HEK293 (cell line): ENCODE measurements at regions not wholly inside any gene's neighbourhood (a gene's known extent, or its start where the extent isn't known, plus 50 kb on each side); places are given as distances from the start of the nearest gene placed in this dataset.

ENCODE experiments used
- CTCF ChIA-PET: fragments of 350-600 bp; formaldehyde crosslinking; extraction: SDS; loops from one replicate; lab custom pipeline; 2021; ENCODE audit warnings: antibody characterized with exemption; lab: Yijun Ruan, JAX
- POLR2A ChIA-PET: fragments of 300-600 bp; formaldehyde crosslinking; extraction: SDS; loops from one replicate; lab custom pipeline; 2020; ENCODE audit warnings: antibody characterized with exemption, inconsistent platforms; lab: Yijun Ruan, JAX
- H3K27ac ChIP-seq: fragments of 200-500 bp; sonication (Bioruptor generic); 2 replicates; pipeline ENCODE4 v1.5.1; 2014; ENCODE audit warnings: low read depth, low read length, control low read depth, inconsistent platforms; ENCODE audit errors: extremely low read depth
- H3K36me3 ChIP-seq, 2 experiments: fragments of 200-500 bp in 1 of 2; sonication (Bioruptor generic) in 1 of 2; 1 replicate in 1 of 2; 2 replicates in 1 of 2; pipeline ENCODE4 v1.5.1; 2014 to 2017; ENCODE audit warnings: inconsistent platforms in 2 of 2, low read length in 2 of 2; ENCODE audit not compliant: control insufficient read depth in 2 of 2, insufficient read depth in 1 of 2
- H3K4me1 ChIP-seq: fragments of 200-500 bp; sonication (Bioruptor generic); 2 replicates; pipeline ENCODE4 v1.5.1; 2014; ENCODE audit warnings: mild to moderate bottlenecking, low read length, inconsistent platforms; ENCODE audit not compliant: control insufficient read depth, insufficient read depth
- H3K4me3 ChIP-seq: 2 replicates; pipeline ENCODE4 v1.5.1; 2011; ENCODE audit warnings: low read depth, mild to moderate bottlenecking, control low read depth, low read length, moderate library complexity
- H3K9me3 ChIP-seq: fragments of 200-500 bp; sonication (Bioruptor generic); 2 replicates; pipeline ENCODE4 v1.5.1; 2014; ENCODE audit warnings: low read depth, low read length, inconsistent platforms; ENCODE audit not compliant: control insufficient read depth, insufficient read depth
- EGR2 ChIP-seq: fragments of 450-650 bp; formaldehyde crosslinking; IDR thresholded peaks from 2 replicates; pipeline ENCODE4 v1.5.1; 2016; ENCODE audit warnings: low read depth, missing biosample characterization, missing genetic modification characterization
- GLI4 ChIP-seq: fragments of 450-650 bp; formaldehyde crosslinking; IDR thresholded peaks from 2 replicates; pipeline ENCODE4 v1.5.1; 2016; ENCODE audit warnings: missing biosample characterization, missing genetic modification characterization
- ZBTB20 ChIP-seq: fragments of 450-650 bp; formaldehyde crosslinking; IDR thresholded peaks from 2 replicates; pipeline ENCODE4 v1.5.1; 2016; ENCODE audit warnings: missing biosample characterization, missing genetic modification characterization
- ZNF19 ChIP-seq: fragments of 450-650 bp; formaldehyde crosslinking; IDR thresholded peaks from 2 replicates; pipeline ENCODE4; 2016; ENCODE audit warnings: missing biosample characterization, missing genetic modification characterization, low read depth
- ZNF366 ChIP-seq: fragments of 450-650 bp; formaldehyde crosslinking; conservative IDR thresholded peaks from 2 replicates; pipeline ENCODE4 v1.5.1; 2016; ENCODE audit warnings: missing biosample characterization, missing genetic modification characterization
- ZNF555 ChIP-seq: fragments of 450-650 bp; formaldehyde crosslinking; conservative IDR thresholded peaks from 2 replicates; pipeline ENCODE4 v1.5.1; 2017; ENCODE audit warnings: missing biosample characterization, mild to moderate bottlenecking, missing genetic modification characterization, inconsistent platforms
- ZNF701 ChIP-seq: fragments of 450-650 bp; formaldehyde crosslinking; IDR thresholded peaks from 2 replicates; pipeline ENCODE4 v1.5.1; 2016; ENCODE audit warnings: missing biosample characterization, missing genetic modification characterization
- ZSCAN23 ChIP-seq: fragments of 450-650 bp; formaldehyde crosslinking; IDR thresholded peaks from 2 replicates; pipeline ENCODE4 v1.5.1; 2016; ENCODE audit warnings: missing biosample characterization, missing genetic modification characterization
- ZSCAN30 ChIP-seq: fragments of 450-650 bp; IDR thresholded peaks from 2 replicates; pipeline ENCODE4 v1.5.1; 2018; ENCODE audit warnings: missing biosample characterization, mild to moderate bottlenecking, missing genetic modification characterization, moderate library complexity
- TF ChIP-seq, protein P1 (sequence below): fragments of 450-650 bp; formaldehyde crosslinking; IDR thresholded peaks from 2 replicates; pipeline ENCODE4 v1.5.0; 2017; ENCODE audit warnings: missing biosample characterization, missing genetic modification characterization, borderline replicate concordance
- TF ChIP-seq, protein P2 (sequence below): fragments of 450-650 bp; formaldehyde crosslinking; IDR thresholded peaks from 2 replicates; pipeline ENCODE4 v1.5.1; 2016; ENCODE audit warnings: missing biosample characterization, missing genetic modification characterization
- TF ChIP-seq, protein P3 (sequence below): fragments of 450-650 bp; formaldehyde crosslinking; conservative IDR thresholded peaks from 2 replicates; pipeline ENCODE4 v1.5.1; 2016; ENCODE audit warnings: low read depth, missing biosample characterization, missing genetic modification characterization
- TF ChIP-seq, protein P4 (sequence below): IDR thresholded peaks from 2 replicates; pipeline ENCODE4 v1.6.1; 2011; ENCODE audit warnings: mild to moderate bottlenecking, low read depth, low read length, borderline replicate concordance
- TF ChIP-seq, protein P5 (sequence below): fragments of 450-650 bp; formaldehyde crosslinking; IDR thresholded peaks from 2 replicates; pipeline ENCODE4 v1.5.1; 2016; ENCODE audit warnings: missing biosample characterization, missing genetic modification characterization

DNA sequence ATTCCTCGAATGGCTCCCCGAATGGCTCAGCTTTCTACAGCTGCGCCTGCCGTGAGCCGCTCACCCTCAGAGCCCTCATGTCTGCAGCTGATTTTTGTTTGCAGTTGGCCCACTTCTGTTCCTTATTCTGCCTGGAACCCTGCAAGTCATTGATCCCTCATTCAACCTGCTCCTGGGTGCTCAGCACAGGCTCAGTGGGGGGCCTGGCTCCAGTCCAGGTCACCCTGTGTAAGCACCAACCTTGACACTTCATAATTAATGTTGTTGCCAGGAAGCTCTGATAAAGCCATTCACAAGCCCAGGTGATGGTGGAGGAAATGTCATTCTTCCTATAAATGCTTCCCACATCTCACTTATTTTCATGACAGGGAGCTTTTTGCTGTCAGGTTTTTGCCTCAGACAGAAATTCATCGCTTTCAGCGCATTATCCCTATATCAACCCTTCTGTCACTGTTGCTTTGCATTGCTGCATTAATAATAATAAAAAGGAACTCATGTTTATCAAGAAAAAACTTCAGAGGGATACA is 85.7 kb downstream of the F11 start (continued):
- TF ChIP-seq, protein P1, sequence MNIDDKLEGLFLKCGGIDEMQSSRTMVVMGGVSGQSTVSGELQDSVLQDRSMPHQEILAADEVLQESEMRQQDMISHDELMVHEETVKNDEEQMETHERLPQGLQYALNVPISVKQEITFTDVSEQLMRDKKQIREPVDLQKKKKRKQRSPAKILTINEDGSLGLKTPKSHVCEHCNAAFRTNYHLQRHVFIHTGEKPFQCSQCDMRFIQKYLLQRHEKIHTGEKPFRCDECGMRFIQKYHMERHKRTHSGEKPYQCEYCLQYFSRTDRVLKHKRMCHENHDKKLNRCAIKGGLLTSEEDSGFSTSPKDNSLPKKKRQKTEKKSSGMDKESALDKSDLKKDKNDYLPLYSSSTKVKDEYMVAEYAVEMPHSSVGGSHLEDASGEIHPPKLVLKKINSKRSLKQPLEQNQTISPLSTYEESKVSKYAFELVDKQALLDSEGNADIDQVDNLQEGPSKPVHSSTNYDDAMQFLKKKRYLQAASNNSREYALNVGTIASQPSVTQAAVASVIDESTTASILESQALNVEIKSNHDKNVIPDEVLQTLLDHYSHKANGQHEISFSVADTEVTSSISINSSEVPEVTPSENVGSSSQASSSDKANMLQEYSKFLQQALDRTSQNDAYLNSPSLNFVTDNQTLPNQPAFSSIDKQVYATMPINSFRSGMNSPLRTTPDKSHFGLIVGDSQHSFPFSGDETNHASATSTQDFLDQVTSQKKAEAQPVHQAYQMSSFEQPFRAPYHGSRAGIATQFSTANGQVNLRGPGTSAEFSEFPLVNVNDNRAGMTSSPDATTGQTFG (tag by site-specific recombination): no peak
- TF ChIP-seq EGR2 (tag by site-specific recombination) (no peak), ZBTB20 (no peak), ZNF19 (tag by site-specific recombination) (no peak), ZNF366 (tag by site-specific recombination) (no peak), GLI4 (no peak)
- TF ChIP-seq, protein P2, sequence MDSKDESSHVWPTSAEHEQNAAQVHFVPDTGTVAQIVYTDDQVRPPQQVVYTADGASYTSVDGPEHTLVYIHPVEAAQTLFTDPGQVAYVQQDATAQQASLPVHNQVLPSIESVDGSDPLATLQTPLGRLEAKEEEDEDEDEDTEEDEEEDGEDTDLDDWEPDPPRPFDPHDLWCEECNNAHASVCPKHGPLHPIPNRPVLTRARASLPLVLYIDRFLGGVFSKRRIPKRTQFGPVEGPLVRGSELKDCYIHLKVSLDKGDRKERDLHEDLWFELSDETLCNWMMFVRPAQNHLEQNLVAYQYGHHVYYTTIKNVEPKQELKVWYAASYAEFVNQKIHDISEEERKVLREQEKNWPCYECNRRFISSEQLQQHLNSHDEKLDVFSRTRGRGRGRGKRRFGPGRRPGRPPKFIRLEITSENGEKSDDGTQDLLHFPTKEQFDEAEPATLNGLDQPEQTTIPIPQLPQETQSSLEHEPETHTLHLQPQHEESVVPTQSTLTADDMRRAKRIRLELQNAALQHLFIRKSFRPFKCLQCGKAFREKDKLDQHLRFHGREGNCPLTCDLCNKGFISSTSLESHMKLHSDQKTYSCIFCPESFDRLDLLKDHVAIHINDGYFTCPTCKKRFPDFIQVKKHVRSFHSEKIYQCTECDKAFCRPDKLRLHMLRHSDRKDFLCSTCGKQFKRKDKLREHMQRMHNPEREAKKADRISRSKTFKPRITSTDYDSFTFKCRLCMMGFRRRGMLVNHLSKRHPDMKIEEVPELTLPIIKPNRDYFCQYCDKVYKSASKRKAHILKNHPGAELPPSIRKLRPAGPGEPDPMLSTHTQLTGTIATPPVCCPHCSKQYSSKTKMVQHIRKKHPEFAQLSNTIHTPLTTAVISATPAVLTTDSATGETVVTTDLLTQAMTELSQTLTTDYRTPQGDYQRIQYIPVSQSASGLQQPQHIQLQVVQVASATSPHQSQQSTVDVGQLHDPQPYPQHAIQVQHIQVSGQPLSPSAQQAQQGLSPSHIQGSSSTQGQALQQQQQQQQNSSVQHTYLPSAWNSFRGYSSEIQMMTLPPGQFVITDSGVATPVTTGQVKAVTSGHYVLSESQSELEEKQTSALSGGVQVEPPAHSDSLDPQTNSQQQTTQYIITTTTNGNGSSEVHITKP: no peak
- TF ChIP-seq, protein P3, sequence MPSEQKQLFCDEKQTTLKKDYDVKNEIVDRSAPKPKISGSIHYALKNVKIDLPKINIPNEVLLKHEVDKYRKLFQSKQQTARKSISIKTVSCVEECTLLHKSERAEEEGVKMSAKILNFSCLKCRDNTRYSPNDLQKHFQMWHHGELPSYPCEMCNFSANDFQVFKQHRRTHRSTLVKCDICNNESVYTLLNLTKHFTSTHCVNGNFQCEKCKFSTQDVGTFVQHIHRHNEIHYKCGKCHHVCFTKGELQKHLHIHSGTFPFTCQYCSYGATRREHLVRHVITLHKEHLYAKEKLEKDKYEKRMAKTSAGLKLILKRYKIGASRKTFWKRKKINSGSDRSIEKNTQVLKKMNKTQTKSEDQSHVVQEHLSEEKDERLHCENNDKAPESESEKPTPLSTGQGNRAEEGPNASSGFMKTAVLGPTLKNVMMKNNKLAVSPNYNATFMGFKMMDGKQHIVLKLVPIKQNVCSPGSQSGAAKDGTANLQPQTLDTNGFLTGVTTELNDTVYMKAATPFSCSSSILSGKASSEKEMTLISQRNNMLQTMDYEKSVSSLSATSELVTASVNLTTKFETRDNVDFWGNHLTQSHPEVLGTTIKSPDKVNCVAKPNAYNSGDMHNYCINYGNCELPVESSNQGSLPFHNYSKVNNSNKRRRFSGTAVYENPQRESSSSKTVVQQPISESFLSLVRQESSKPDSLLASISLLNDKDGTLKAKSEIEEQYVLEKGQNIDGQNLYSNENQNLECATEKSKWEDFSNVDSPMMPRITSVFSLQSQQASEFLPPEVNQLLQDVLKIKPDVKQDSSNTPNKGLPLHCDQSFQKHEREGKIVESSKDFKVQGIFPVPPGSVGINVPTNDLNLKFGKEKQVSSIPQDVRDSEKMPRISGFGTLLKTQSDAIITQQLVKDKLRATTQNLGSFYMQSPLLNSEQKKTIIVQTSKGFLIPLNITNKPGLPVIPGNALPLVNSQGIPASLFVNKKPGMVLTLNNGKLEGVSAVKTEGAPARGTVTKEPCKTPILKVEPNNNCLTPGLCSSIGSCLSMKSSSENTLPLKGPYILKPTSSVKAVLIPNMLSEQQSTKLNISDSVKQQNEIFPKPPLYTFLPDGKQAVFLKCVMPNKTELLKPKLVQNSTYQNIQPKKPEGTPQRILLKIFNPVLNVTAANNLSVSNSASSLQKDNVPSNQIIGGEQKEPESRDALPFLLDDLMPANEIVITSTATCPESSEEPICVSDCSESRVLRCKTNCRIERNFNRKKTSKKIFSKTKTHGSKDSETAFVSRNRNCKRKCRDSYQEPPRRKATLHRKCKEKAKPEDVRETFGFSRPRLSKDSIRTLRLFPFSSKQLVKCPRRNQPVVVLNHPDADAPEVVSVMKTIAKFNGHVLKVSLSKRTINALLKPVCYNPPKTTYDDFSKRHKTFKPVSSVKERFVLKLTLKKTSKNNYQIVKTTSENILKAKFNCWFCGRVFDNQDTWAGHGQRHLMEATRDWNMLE (tag by site-specific recombination): no peak
- TF ChIP-seq, protein P4, sequence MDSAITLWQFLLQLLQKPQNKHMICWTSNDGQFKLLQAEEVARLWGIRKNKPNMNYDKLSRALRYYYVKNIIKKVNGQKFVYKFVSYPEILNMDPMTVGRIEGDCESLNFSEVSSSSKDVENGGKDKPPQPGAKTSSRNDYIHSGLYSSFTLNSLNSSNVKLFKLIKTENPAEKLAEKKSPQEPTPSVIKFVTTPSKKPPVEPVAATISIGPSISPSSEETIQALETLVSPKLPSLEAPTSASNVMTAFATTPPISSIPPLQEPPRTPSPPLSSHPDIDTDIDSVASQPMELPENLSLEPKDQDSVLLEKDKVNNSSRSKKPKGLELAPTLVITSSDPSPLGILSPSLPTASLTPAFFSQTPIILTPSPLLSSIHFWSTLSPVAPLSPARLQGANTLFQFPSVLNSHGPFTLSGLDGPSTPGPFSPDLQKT: no peak

DNA sequence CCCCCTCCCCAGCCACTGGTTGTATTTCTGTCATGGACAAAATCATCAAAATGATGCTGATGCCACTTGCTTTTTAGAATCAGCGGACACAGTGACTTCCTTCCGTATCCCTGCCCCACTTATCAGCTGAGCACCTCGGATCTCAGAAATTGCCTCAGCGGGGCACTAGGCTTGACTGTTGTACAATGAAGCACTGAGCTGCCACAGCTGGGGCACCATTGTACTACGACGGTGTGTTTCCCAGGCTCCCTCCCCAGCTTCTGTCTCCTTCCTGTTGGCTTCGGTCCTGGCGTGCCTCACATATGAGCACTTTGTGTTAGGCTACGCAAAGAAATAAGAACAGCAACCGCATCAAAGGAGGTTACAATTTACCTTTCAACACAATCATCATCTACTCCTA is 82.4 kb downstream of the F11 start:
- Histone ChIP-seq H3K4me1 (no peaks in the 10 kb centered on the region), H3K27ac (no peak overlapping the region), H3K4me3 (no peak overlapping the region), H3K9me3 (no peaks in the 10 kb centered on the region), H3K36me3 (no peaks in the 10 kb centered on the region)
- CTCF ChIA-PET: no interaction called here
- POLR2A ChIA-PET: interaction anchor here (0.7 kb wide), 1 partner anchor 556 kb away, joined by 3 read pairs; no protein-coding TSS in a partner anchor
- no peak for TF ChIP-seq ZSCAN23 (tag by site-specific recombination)
- TF ChIP-seq ZNF701 (tag by site-specific recombination): no peak
- TF ChIP-seq ZSCAN30: no peak
- TF ChIP-seq, protein P5, sequence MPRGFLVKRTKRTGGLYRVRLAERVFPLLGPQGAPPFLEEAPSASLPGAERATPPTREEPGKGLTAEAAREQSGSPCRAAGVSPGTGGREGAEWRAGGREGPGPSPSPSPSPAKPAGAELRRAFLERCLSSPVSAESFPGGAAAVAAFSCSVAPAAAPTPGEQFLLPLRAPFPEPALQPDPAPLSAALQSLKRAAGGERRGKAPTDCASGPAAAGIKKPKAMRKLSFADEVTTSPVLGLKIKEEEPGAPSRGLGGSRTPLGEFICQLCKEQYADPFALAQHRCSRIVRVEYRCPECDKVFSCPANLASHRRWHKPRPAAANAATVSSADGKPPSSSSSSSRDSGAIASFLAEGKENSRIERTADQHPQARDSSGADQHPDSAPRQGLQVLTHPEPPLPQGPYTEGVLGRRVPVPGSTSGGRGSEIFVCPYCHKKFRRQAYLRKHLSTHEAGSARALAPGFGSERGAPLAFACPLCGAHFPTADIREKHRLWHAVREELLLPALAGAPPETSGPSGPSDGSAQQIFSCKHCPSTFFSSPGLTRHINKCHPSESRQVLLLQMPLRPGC (tag by site-specific recombination): no peak
- TF ChIP-seq ZNF555 (tag by site-specific recombination): no peak
- TF ChIP-seq, all 188 proteins: peak for 0
